KMS-11 (cell line): ENCODE measurements at regions not wholly inside any gene's neighbourhood (a gene's known extent, or its start where the extent isn't known, plus 50 kb on each side); places are given as distances from the start of the nearest gene placed in this dataset.

Experiments used
- H2AFZ ChIP-seq: fragments of 200-600 bp; sonication (generic); 2 replicates; pipeline ENCODE4 v1.6.1; 2016; ENCODE audit warnings: antibody characterized with exemption, mixed run types, low read depth
- H3K27ac ChIP-seq: fragments of 200-600 bp; sonication (generic); 2 replicates; pipeline ENCODE4 v1.6.1; 2016; ENCODE audit warnings: mild to moderate bottlenecking, mixed run types
- H3K27me3 ChIP-seq: fragments of 200-600 bp; sonication (generic); 2 replicates; pipeline ENCODE4 v1.6.1; 2017; ENCODE audit warnings: mild to moderate bottlenecking, low read depth, mixed run types, moderate library complexity; ENCODE audit not compliant: insufficient read depth
- H3K36me3 ChIP-seq: fragments of 200-600 bp; sonication (generic); 2 replicates; pipeline ENCODE4 v1.6.1; 2017; ENCODE audit warnings: mild to moderate bottlenecking, mixed run types; ENCODE audit not compliant: insufficient read depth
- H3K4me1 ChIP-seq: fragments of 200-600 bp; sonication (generic); 2 replicates; pipeline ENCODE4 v1.6.1; 2016; ENCODE audit warnings: mild to moderate bottlenecking, low read depth, mixed run types; ENCODE audit not compliant: poor library complexity, severe bottlenecking
- H3K4me2 ChIP-seq: fragments of 200-600 bp; sonication (generic); 2 replicates; pipeline ENCODE4 v1.7.0; 2016; ENCODE audit warnings: mild to moderate bottlenecking, mixed run types
- H3K4me3 ChIP-seq: fragments of 200-600 bp; sonication (generic); IDR thresholded peaks from 2 replicates; pipeline ENCODE4 v1.6.1; 2017; ENCODE audit warnings: low read depth, low read length, mixed read lengths; ENCODE audit not compliant: insufficient read depth
- H3K79me2 ChIP-seq: fragments of 200-600 bp; sonication (generic); 2 replicates; pipeline ENCODE4 v1.6.1; 2016; ENCODE audit warnings: low read depth, mixed run types; ENCODE audit not compliant: insufficient read depth
- H3K9ac ChIP-seq: fragments of 200-600 bp; sonication (generic); 2 replicates; pipeline ENCODE4 v1.6.1; 2016; ENCODE audit warnings: mild to moderate bottlenecking, mixed run types
- H4K20me1 ChIP-seq: fragments of 200-600 bp; sonication (generic); 2 replicates; pipeline ENCODE4 v1.6.1; 2016; ENCODE audit warnings: mild to moderate bottlenecking, mixed run types; ENCODE audit not compliant: insufficient read depth
- CTCF ChIP-seq: fragments of 200-600 bp; sonication (generic); conservative IDR thresholded peaks from 2 replicates; pipeline ENCODE4 v1.6.1; 2017; ENCODE audit warnings: low read depth, mild to moderate bottlenecking, antibody characterized with exemption, low read length, moderate library complexity, mixed read lengths

- Histone ChIP-seq H4K20me1 (no peaks in the 10 kb centered on the region), H3K4me1 (no peaks in the 10 kb centered on the region), H3K9ac (no peak overlapping the region), H2AFZ (no peak overlapping the region), H3K4me2 (no peak overlapping the region), H3K27ac (no peak overlapping the region), H3K36me3 (no peaks in the 10 kb centered on the region), H3K27me3 (no peaks in the 10 kb centered on the region), H3K4me3 (no peak overlapping the region), H3K79me2 (no peaks in the 10 kb centered on the region)
- no peak for TF ChIP-seq CTCF
Measured at GRCh38 chr2:83695037-83695436, 764.0 kb downstream of the SUCLG1 start.

GRCh38 chr2:83689402-83689801, 769.7 kb downstream of the SUCLG1 start:
- TF ChIP-seq CTCF, result no peak
- no peaks in the 10 kb centered on the region for H3K79me2 ChIP-seq
- no peaks in the 10 kb centered on the region for H3K4me1 ChIP-seq
- H4K20me1 ChIP-seq, result no peaks in the 10 kb centered on the region
- H3K4me3 ChIP-seq, result no peak overlapping the region
- no peaks in the 10 kb centered on the region for H3K36me3 ChIP-seq
- no peak overlapping the region for H2AFZ ChIP-seq
- H3K9ac ChIP-seq, result no peak overlapping the region
- no peak overlapping the region for H3K4me2 ChIP-seq
- no peaks in the 10 kb centered on the region for H3K27me3 ChIP-seq
- no peak overlapping the region for H3K27ac ChIP-seq

- Histone ChIP-seq H3K4me3 (no peak overlapping the region), H4K20me1 (no peaks in the 10 kb centered on the region), H3K27me3 (no peaks in the 10 kb centered on the region), H3K27ac (no peak overlapping the region), H2AFZ (no peak overlapping the region), H3K79me2 (no peaks in the 10 kb centered on the region), H3K4me1 (no peaks in the 10 kb centered on the region), H3K9ac (no peak overlapping the region), H3K36me3 (no peaks in the 10 kb centered on the region), H3K4me2 (no peak overlapping the region)
- no peak for TF ChIP-seq CTCF
Measured at GRCh38 chr2:83686863-83687262, 772.2 kb downstream of the SUCLG1 start.

- Histone ChIP-seq H3K9ac (no peak overlapping the region), H4K20me1 (no peaks in the 10 kb centered on the region), H3K27ac (no peak overlapping the region), H3K36me3 (no peaks in the 10 kb centered on the region), H3K4me3 (no peak overlapping the region), H3K4me2 (no peak overlapping the region), H2AFZ (no peak overlapping the region), H3K79me2 (no peaks in the 10 kb centered on the region), H3K4me1 (no peaks in the 10 kb centered on the region), H3K27me3 (no peaks in the 10 kb centered on the region)
- TF ChIP-seq CTCF, result no peak
Measured at GRCh38 chr2:83674050-83674449, 785.0 kb downstream of the SUCLG1 start.

- H3K27ac ChIP-seq, result no peak overlapping the region
- no peak overlapping the region for H3K4me3 ChIP-seq
- no peaks in the 10 kb centered on the region for H3K27me3 ChIP-seq
- no peaks in the 10 kb centered on the region for H3K79me2 ChIP-seq
- H3K4me1 ChIP-seq, result no peaks in the 10 kb centered on the region
- no peak overlapping the region for H3K9ac ChIP-seq
- H3K4me2 ChIP-seq, result no peak overlapping the region
- no peak overlapping the region for H2AFZ ChIP-seq
- no peak for TF ChIP-seq CTCF
- H3K36me3 ChIP-seq, result no peaks in the 10 kb centered on the region
- H4K20me1 ChIP-seq, result no peaks in the 10 kb centered on the region
Measured at GRCh38 chr2:83665894-83666293, 793.2 kb downstream of the SUCLG1 start.
